ENCODE measurements at regions not wholly inside any gene's neighbourhood (a gene's known extent, or its start where the extent isn't known, plus 50 kb on each side); places are given as distances from the start of the nearest gene placed in this dataset.

- Histone ChIP-seq H3K36me3 (no peaks in the 10 kb centered on the region), H3K4me1 (peaks cover 0 to 10% (median 3%) of the 10 kb centered on the region in 4 donors), H3K27me3 (no peaks in the 10 kb centered on the region), H3K27ac (replicated peaks in 1 of 4) (no peak overlapping the region), H3K9me3 (no peaks in the 10 kb centered on the region), H3K4me3 (no peak overlapping the region)
- DNase-seq (ENCODE audit: extremely low spot score): no peak
- intact Hi-C loops (cut with DNase I): no loop called here
- TF ChIP-seq POLR2A (IDR thresholded peaks at IDR 0.05; ENCODE audit: low read depth) (no peak), POLR2AphosphoS5 (IDR thresholded peaks at IDR 0.05) (no peak), EP300 (IDR thresholded peaks at IDR 0.05) (no peak), CTCF (IDR thresholded peaks at IDR 0.05) (no peak)
- 63% methylated on average over 1 of the region's 1 CpG for WGBS
Measured at GRCh38 chr13:76607866-76608265, 278.3 kb downstream of the KCTD12 start.

GRCh38 chr13:76600081-76600480 is 286.1 kb downstream of the KCTD12 start:
- H3K4me3 ChIP-seq: no peak overlapping the region
- no peak overlapping the region for H3K27ac ChIP-seq (replicated peaks in 1 of 4)
- intact Hi-C loops (cut with DNase I): no loop called here
- no peaks in the 10 kb centered on the region for H3K36me3 ChIP-seq
- no peaks in the 10 kb centered on the region for H3K9me3 ChIP-seq
- peaks cover 0 to 15% (median 13%) of the 10 kb centered on the region in 4 donors for H3K4me1 ChIP-seq
- no peak for TF ChIP-seq POLR2A (IDR thresholded peaks at IDR 0.05; ENCODE audit: low read depth)
- no peak for TF ChIP-seq POLR2AphosphoS5 (IDR thresholded peaks at IDR 0.05)
- TF ChIP-seq EP300 (IDR thresholded peaks at IDR 0.05): no peak
- no peak for DNase-seq (ENCODE audit: extremely low spot score)
- no peaks in the 10 kb centered on the region for H3K27me3 ChIP-seq

GRCh38 chr13:76597868-76598267 is 288.3 kb downstream of the KCTD12 start:
- no peak for DNase-seq (ENCODE audit: extremely low spot score)

GRCh38 chr13:76596216-76596615 is 290.0 kb downstream of the KCTD12 start:
- H3K9me3 ChIP-seq: no peaks in the 10 kb centered on the region
- WGBS: 77% methylated on average over 1 of the region's 1 CpG
- no peak for TF ChIP-seq EP300 (IDR thresholded peaks at IDR 0.05)
- no peak for TF ChIP-seq POLR2AphosphoS5 (IDR thresholded peaks at IDR 0.05)
- TF ChIP-seq CTCF (IDR thresholded peaks at IDR 0.05): no peak
- TF ChIP-seq POLR2A (IDR thresholded peaks at IDR 0.05; ENCODE audit: low read depth): no peak
- H3K27me3 ChIP-seq: no peaks in the 10 kb centered on the region
- H3K4me3 ChIP-seq: no peak overlapping the region
- no peak for DNase-seq (ENCODE audit: extremely low spot score)
- no peak overlapping the region for H3K27ac ChIP-seq (replicated peaks in 1 of 4)
- no peaks in the 10 kb centered on the region for H3K36me3 ChIP-seq
- intact Hi-C loops (cut with DNase I): no loop called here
- peaks cover 0 to 15% (median 13%) of the 10 kb centered on the region in 4 donors for H3K4me1 ChIP-seq

More at GRCh38 chr13:76597868-76598267, 288.3 kb downstream of the KCTD12 start:
- Histone ChIP-seq H3K4me1 (peaks cover 0 to 15% (median 13%) of the 10 kb centered on the region in 4 donors), H3K9me3 (no peaks in the 10 kb centered on the region), H3K27me3 (no peaks in the 10 kb centered on the region), H3K4me3 (no peak overlapping the region), H3K36me3 (no peaks in the 10 kb centered on the region), H3K27ac (replicated peaks in 1 of 4) (no peak overlapping the region)
- 76% methylated on average over 1 of the region's 1 CpG for WGBS
- intact Hi-C loops (cut with DNase I): no loop called here
- TF ChIP-seq EP300 (IDR thresholded peaks at IDR 0.05) (no peak), CTCF (IDR thresholded peaks at IDR 0.05) (no peak), POLR2A (IDR thresholded peaks at IDR 0.05; ENCODE audit: low read depth) (no peak), POLR2AphosphoS5 (IDR thresholded peaks at IDR 0.05) (no peak)

GRCh38 chr13:76594435-76594834 is 291.8 kb downstream of the KCTD12 start:
- no peak overlapping the region for H3K27ac ChIP-seq (replicated peaks in 1 of 4)
- TF ChIP-seq CTCF (IDR thresholded peaks at IDR 0.05) (no peak), POLR2A (IDR thresholded peaks at IDR 0.05; ENCODE audit: low read depth) (no peak), POLR2AphosphoS5 (IDR thresholded peaks at IDR 0.05) (no peak), EP300 (IDR thresholded peaks at IDR 0.05) (no peak)
- DNase-seq (ENCODE audit: extremely low spot score): no peak
- no peaks in the 10 kb centered on the region for H3K27me3 ChIP-seq
- H3K9me3 ChIP-seq: no peaks in the 10 kb centered on the region
- WGBS: 100% methylated on average over 1 of the region's 1 CpG
- H3K36me3 ChIP-seq: no peaks in the 10 kb centered on the region
- H3K4me3 ChIP-seq: no peak overlapping the region
- intact Hi-C loops (cut with DNase I): no loop called here
- H3K4me1 ChIP-seq: peaks cover 0 to 7% (median 5%) of the 10 kb centered on the region in 4 donors
